ENCODE measurements at regions not wholly inside any gene's neighbourhood (a gene's known extent, or its start where the extent isn't known, plus 50 kb on each side); places are given as distances from the start of the nearest gene placed in this dataset.

DNA sequence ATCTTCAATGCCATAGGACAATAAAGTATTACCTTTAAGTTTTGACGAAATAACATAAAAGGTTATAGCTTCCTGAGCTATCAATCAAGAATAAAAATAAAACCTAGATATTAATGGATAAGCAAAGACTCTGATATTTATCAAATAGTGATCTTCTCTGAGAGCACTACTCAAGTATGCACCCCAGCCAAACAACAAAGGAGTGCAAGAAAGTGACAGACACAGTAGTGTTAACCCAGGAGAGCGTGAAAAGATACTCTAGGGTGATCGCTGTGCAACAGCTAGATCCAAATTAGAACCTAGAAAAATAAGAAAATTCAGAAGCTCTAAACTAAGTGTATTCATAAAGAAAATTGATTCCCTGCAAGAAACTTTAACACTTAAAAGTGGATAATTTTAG, 83.5 kb upstream of the CDYL start:
- H3K4me3 ChIP-seq: no peak overlapping the region

DNA sequence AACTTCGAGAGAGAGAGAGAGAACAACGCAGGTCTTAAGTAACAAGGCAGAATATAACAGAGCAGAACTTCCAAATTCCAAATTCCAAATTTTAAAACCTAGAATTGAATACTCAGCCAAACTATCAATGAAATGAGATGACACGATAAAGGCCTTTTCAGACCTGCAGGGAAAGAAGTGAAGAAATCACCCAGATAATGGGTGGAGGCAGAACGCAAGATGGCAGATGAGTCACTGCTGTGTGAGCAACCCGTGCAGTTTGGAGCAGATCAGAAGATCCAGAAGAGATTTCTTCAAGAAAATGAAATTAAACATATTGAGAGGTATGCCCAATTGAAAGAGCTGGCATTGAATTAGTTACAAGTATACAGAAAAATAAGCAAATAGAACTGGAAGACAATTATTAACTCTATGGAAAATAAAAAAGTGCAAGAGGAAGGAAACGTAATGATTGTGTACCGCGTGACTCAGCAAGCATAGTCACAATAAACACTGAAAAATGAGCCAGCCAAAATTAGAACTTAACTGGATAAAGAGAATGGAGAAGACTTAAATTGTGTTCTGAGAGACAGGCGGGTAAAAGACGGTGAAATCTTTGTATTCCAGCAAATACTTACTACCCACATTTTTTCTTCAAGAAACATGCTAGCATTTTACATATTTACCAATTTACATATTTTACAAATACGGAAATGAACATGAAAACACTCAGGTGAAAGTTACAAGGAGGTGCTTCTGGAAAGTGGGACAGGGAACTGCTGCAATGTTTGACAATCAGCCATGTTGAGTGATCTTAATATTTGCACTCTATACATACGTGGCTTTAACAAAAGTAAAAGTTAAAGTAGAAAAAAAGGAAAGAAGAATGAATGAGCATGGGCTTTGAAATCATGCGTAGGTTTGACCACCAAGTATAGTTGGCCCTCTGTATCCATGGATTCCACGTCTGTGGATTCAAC, 87.9 kb upstream of the CDYL start:
- no peaks in the 10 kb centered on the region for H3K36me3 ChIP-seq
- peak overlapping the region; percentile 75 for H3K27ac ChIP-seq
- DNase-seq (ENCODE audit: low read depth in 1 of 2, low spot score in 2 of 2): peak; percentile 66 to 89
- 0 out of 2 replicates have a peak, but pooled peaks cover 1% of the 10 kb centered on the region for H3K27me3 ChIP-seq (replicated peaks)
- no peaks in the 10 kb centered on the region for H3K9me3 ChIP-seq (replicated peaks)
- H3K4me3 ChIP-seq: peak overlapping the region; percentile 24
- peaks cover 11% of the 10 kb centered on the region for H3K4me1 ChIP-seq (replicated peaks)

More for the DNA sequence above, 83.5 kb upstream of the CDYL start:
- no peaks in the 10 kb centered on the region for H3K36me3 ChIP-seq
- no peaks in the 10 kb centered on the region for H3K9me3 ChIP-seq (replicated peaks)
- no peak for DNase-seq (ENCODE audit: low read depth in 1 of 2, low spot score in 2 of 2)
- no peak overlapping the region for H3K27ac ChIP-seq
- H3K4me1 ChIP-seq (replicated peaks): peaks cover 9% of the 10 kb centered on the region
- 0 out of 2 replicates have a peak, but pooled peaks cover 2% of the 10 kb centered on the region for H3K27me3 ChIP-seq (replicated peaks)

DNA sequence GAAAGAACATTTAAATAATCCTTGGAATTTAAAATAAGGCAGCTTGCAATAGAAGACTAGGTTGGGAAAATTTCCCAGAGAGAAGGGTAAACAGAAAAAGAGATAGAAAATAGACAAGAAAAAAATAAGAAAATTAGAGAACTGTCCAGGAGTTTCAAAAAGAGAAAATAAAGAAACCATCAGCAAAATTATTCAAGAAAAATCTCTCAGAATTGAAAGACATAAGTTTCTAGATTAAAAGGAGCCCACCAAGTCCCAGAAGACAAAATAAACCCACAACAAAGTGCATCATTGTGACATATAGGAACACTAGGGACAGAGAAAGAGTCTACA, 88.6 kb upstream of the CDYL start:
- Histone ChIP-seq H3K27ac (peak overlapping the region; percentile 75), H3K27me3 (replicated peaks) (no peaks in the 10 kb centered on the region), H3K4me3 (no peak overlapping the region), H3K9me3 (replicated peaks) (no peaks in the 10 kb centered on the region), H3K4me1 (replicated peaks) (peaks cover 11% of the 10 kb centered on the region), H3K36me3 (no peaks in the 10 kb centered on the region)
- no peak for DNase-seq (ENCODE audit: low read depth in 1 of 2, low spot score in 2 of 2)

DNA sequence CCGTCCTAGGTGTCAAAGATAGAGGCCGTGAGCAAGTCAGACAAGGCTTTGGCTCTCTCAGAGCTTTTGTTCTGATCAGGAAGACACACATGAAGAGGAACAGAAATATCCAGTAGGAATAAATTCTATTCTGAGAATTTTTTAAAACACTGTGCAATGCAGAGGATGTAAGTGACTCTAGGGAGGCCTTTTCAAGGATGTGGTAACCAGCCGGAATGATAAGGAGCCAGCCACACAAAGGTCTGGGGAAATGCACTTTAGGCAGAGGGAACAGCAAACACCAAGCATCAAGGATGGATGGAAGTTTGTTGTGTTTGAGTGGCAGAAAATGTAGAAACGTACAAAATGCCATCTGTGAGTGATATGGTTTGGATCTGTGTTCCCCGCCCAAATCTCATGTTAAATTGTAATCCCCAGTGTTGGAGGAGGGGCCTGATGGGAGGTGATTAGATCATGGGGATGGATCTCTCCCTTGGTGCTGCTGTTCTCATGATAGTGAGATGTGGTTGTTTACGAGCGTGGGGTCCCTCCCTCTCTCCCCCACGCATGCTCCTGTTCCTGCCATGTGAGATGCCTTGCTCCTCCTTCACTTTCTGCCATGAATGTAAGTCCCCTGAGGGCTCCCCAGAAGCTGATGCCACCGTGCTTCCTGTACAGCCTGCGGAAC, 93.6 kb upstream of the CDYL start:
- H3K27me3 ChIP-seq (replicated peaks): no peaks in the 10 kb centered on the region
- no peaks in the 10 kb centered on the region for H3K36me3 ChIP-seq
- H3K4me1 ChIP-seq (replicated peaks): peaks cover under 1% of the 10 kb centered on the region; the same call in 1 of the 2 replicates
- DNase-seq (ENCODE audit: low read depth in 1 of 2, low spot score in 2 of 2): no peak
- H3K4me3 ChIP-seq: no peak overlapping the region
- no peaks in the 10 kb centered on the region for H3K9me3 ChIP-seq (replicated peaks)
- H3K27ac ChIP-seq: no peak overlapping the region

DNA sequence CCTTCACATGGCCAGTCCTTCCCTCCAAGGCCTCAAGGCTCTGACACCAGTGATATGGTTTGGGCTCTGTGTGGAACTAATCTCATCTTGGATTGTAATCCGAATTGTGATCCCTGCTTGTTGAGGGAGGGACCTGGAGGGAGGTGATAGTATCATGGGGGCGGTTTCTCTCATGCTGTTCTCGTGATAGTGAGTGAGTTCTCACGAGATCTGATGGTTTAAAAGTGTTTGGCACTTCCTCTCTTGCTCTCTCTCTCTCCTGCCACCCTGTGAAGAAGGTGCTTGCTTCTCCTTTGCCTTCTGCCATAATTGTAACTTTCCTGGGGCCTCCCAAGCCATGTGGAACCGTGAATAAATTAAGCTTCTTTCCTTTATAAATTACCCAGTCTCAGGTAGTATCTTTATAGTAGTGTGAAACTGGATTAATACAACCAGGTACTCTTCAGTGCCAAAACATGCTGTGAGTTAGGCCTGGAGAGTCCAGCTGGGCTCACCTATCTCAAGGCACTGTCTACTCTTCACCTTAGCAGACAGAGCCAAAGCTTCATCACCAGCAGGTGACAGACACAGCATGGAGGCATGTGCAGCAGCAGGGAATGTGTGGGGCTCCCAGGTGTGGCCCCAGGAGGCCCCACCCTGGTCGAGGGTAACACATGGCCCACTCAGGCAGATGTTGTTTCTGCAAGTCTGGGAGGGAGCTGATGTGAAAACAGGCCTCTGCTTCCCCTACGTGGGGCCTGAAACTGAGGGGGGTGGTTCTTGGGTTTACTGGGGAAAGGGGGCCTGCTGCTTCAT, 97.5 kb upstream of the CDYL start:
- Histone ChIP-seq H3K36me3 (no peaks in the 10 kb centered on the region), H3K27ac (no peak overlapping the region), H3K4me1 (replicated peaks) (no peaks in the 10 kb centered on the region), H3K9me3 (replicated peaks) (no peaks in the 10 kb centered on the region), H3K27me3 (replicated peaks) (no peaks in the 10 kb centered on the region), H3K4me3 (no peak overlapping the region)
- no peak for DNase-seq (ENCODE audit: low read depth in 1 of 2, low spot score in 2 of 2)

DNA sequence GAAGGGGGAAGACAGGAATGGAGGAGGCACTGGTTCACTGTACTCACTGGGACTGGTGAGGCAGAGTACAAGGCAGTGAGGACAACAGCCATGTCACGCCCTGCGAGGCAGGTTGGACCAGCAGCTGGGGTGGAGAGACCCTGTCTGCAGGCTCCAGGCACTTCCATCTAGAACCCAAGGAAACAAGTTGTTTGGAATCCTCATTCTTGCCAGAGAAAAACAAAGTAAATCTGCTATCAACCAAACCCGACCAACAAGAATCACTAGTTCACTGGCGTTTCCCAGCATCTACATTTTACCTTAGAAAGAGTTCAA, 98.5 kb upstream of the CDYL start:
- Histone ChIP-seq H3K9me3 (replicated peaks) (no peaks in the 10 kb centered on the region), H3K27ac (no peak overlapping the region), H3K27me3 (replicated peaks) (no peaks in the 10 kb centered on the region), H3K4me1 (replicated peaks) (no peaks in the 10 kb centered on the region), H3K36me3 (no peaks in the 10 kb centered on the region), H3K4me3 (no peak overlapping the region)
- no peak for DNase-seq (ENCODE audit: low read depth in 1 of 2, low spot score in 2 of 2)

DNA sequence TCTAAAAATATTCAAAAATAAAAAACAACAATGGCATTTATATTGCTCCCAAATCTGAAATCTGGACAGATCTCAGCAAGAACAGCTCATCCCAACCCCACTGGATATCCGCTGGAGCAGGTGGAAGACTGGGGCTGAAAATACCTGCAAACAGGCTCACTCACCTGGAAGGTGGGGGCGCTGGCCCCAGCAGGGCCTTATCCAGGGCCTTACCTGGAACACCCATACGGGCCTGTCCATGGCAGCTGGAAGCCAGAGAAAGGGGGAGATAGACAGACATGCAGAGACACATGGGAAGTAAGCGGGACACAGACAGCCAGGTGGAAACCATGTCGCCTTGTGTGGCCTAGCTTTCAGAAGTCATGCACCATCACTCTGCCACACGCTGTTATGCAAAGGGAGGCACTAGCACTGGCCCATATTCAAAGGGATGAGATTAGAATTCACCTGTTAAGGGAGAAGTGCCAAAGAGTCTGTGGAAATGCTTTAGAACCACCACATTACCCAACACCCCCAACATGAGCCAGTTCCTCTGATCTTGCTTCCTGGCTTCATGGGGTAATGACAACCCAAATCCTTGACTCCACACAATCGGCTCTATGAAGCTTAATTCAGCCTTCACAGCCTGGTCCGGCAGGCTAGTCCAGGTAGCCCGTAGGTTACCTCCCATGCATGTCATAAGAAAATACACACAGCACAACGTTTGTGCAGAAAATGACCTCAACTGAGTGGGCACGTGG, 99.0 kb upstream of the CDYL start:
- H3K4me1 ChIP-seq (replicated peaks): no peaks in the 10 kb centered on the region
- DNase-seq (ENCODE audit: low read depth in 1 of 2, low spot score in 2 of 2): no peak
- H3K36me3 ChIP-seq: no peaks in the 10 kb centered on the region
- no peak overlapping the region for H3K27ac ChIP-seq
- no peaks in the 10 kb centered on the region for H3K27me3 ChIP-seq (replicated peaks)
- no peak overlapping the region for H3K4me3 ChIP-seq
- no peaks in the 10 kb centered on the region for H3K9me3 ChIP-seq (replicated peaks)

DNA sequence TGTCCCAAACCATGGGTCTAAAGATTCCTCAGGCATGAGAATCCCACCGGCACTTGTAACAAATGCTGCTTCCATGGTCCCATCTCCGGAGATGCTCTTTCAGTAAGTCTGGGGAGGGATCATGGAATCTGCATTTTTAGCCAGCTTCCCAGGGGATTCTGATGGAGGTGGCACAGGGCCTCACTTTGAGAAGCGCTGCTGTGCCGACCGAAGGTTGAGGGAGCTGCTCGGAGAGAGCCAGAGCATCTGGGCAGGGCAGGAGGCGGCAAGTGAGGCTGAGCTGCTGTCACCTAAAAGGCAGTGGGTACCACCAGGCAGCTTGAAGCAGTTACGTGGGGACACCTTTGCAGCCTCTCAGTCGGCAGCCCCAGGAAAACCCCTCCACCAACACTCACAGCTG, 100.2 kb upstream of the CDYL start:
- Histone ChIP-seq H3K4me1 (replicated peaks) (0 out of 2 replicates have a peak, but pooled peaks cover 3% of the 10 kb centered on the region), H3K27me3 (replicated peaks) (no peaks in the 10 kb centered on the region), H3K4me3 (no peak overlapping the region), H3K27ac (no peak overlapping the region), H3K36me3 (no peaks in the 10 kb centered on the region), H3K9me3 (replicated peaks) (no peaks in the 10 kb centered on the region)
- no peak for DNase-seq (ENCODE audit: low read depth in 1 of 2, low spot score in 2 of 2)

DNA sequence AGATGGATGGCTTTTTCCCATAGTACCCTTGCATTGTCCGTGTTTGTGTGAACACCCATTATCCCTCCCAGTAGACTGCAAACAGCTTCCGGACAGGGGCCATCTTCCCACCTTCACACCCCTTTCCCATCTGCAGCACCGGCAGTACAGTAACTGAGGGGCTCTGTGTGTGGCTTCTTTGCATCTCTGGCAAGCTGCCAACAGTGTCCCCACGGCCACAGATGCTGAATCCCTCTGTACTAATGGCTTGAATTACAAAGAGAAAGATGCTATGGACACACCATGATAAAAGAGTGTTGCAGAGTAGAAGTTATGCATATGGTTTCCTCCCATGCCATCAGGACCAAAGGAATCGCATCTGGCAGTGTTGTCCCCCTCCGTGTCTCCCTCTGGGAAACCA, 101.1 kb upstream of the CDYL start:
- Histone ChIP-seq H3K27me3 (replicated peaks) (no peaks in the 10 kb centered on the region), H3K9me3 (replicated peaks) (no peaks in the 10 kb centered on the region), H3K27ac (no peak overlapping the region), H3K4me3 (no peak overlapping the region), H3K36me3 (no peaks in the 10 kb centered on the region), H3K4me1 (replicated peaks) (0 out of 2 replicates have a peak, but pooled peaks cover 3% of the 10 kb centered on the region)
- no peak for DNase-seq (ENCODE audit: low read depth in 1 of 2, low spot score in 2 of 2)

DNA sequence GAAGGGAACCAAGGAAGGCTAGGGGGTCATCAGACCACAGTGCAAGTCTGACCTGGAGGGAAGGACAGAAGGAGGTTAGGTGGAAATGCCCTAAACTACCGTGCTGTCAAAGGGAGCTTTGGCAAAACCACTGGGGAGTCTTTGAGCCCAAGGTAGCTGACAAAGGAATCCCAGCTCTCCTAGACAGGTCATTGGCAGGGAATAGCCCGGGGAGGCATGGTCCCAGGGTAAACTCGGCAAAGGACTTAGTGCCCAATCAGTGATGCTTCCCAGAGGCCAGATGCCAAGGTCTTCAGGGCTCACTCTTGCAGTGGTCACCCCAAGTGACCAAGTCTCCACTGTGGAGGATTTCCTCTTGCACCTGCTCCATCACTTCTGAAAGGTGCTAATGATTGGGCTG, 102.3 kb upstream of the CDYL start:
- H3K27me3 ChIP-seq (replicated peaks): no peaks in the 10 kb centered on the region
- H3K27ac ChIP-seq: no peak overlapping the region
- H3K4me3 ChIP-seq: no peak overlapping the region
- no peaks in the 10 kb centered on the region for H3K9me3 ChIP-seq (replicated peaks)
- no peaks in the 10 kb centered on the region for H3K36me3 ChIP-seq
- peaks cover 6% of the 10 kb centered on the region for H3K4me1 ChIP-seq (replicated peaks)
- no peak for DNase-seq (ENCODE audit: low read depth in 1 of 2, low spot score in 2 of 2)

DNA sequence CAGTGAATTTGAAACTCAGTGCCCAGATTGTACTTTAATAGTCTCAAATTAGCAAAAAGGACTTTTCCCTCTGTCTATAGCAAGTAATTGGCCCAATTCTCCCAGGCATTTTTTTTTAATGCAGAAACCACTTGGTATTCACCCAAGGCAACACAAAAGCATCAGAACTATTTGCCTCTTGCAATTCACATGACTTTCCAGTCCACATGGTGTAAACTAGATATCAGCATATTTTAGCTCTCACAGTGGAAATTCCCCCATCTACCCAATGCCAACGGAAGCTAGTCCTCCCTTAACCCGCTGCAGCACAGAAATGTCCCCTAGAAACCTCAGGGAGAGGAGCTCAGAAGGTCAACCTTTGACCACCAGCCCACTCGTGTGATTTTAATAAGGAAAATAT, 103.4 kb upstream of the CDYL start:
- Histone ChIP-seq H3K27me3 (replicated peaks) (no peaks in the 10 kb centered on the region), H3K4me1 (replicated peaks) (peaks cover 17% of the 10 kb centered on the region), H3K36me3 (no peaks in the 10 kb centered on the region), H3K27ac (no peak overlapping the region), H3K4me3 (no peak overlapping the region), H3K9me3 (replicated peaks) (no peaks in the 10 kb centered on the region)
- no peak for DNase-seq (ENCODE audit: low read depth in 1 of 2, low spot score in 2 of 2)

DNA sequence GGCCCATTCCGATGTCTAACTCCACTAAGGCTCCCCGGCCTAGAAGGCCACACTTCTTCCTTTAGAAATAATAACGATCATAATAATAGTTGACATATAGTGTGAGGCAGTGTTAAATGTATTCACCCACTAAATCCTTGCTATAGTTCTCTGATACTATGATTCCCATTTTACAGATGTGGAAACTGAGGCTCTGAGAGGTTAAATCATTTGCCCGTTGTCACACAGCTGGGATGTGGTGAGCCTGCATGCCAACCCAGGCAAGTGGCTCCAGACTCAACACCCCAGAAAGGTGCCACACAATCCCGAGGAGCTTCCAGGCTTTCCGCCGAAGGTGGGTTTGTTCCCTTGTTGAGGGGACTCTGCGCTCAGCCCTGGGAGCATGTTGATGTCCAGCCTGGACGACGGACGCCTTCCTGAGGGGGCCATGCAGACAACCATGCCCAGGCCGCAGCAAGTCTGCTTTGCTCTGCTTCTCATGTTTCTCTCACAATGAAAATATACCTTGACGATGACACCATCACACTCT, 104.6 kb upstream of the CDYL start:
- Histone ChIP-seq H3K27ac (no peak overlapping the region), H3K4me3 (no peak overlapping the region), H3K4me1 (replicated peaks) (peaks cover 28% of the 10 kb centered on the region), H3K36me3 (no peaks in the 10 kb centered on the region), H3K27me3 (replicated peaks) (no peaks in the 10 kb centered on the region), H3K9me3 (replicated peaks) (no peaks in the 10 kb centered on the region)
- DNase-seq (ENCODE audit: low read depth in 1 of 2, low spot score in 2 of 2): no peak

DNA sequence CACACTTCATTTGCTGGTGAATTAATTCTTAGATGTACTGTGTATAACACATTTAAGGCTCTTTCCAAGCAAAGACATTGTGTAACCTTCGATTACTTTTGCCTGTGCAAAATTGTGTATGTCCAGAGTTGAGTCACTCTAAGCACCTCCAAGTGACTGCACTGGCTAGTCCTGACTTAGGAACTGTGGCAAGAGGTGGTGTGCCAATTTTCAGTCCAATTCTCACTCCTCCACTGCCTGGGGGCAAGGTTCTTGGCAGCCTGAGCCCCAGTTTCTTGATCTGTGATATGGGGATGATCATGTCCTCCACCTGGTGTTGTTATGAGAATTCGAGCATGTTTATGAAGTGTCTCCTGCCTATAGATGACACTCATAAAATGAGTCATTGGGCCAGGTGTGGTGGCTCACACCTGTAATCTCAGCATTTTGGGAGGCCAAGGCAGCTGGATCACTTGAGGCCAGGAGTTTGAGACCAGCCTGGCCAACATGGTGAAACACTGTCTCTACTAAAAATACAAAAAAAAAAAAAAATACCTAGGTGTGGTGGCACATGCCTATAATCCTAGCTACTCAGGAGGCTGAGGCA, 105.3 kb upstream of the CDYL start:
- Histone ChIP-seq H3K4me1 (replicated peaks) (peaks cover 35% of the 10 kb centered on the region), H3K27ac (no peak overlapping the region), H3K27me3 (replicated peaks) (no peaks in the 10 kb centered on the region), H3K36me3 (no peaks in the 10 kb centered on the region), H3K4me3 (no peak overlapping the region), H3K9me3 (replicated peaks) (no peaks in the 10 kb centered on the region)
- no peak for DNase-seq (ENCODE audit: low read depth in 1 of 2, low spot score in 2 of 2)

Data from SJSA1 (cell line).